GM20000 (cell line): ENCODE measurements at regions not wholly inside any gene's neighbourhood (a gene's known extent, or its start where the extent isn't known, plus 50 kb on each side); places are given as distances from the start of the nearest gene placed in this dataset.

Source experiments
- DNase-seq: peaks from one replicate; pipeline ENCODE4 v3.0.0; 2012; ENCODE audit warnings: low spot score
- CTCF ChIP-seq: IDR thresholded peaks from 2 replicates; pipeline ENCODE4 v1.5.1; 2012; ENCODE audit warnings: mild to moderate bottlenecking, control low read depth; ENCODE audit errors: extremely low read depth, missing control alignments

- TF ChIP-seq CTCF: no peak
- DNase-seq: no peak
Observed at GRCh38 chr6:51060262-51060762, 241.6 kb downstream of the TFAP2B start.

GRCh38 chr6:51062166-51062722, 243.6 kb downstream of the TFAP2B start:
- DNase-seq: no peak
- no peak for TF ChIP-seq CTCF

- TF ChIP-seq CTCF: no peak
- DNase-seq: no peak
Observed at GRCh38 chr6:51077821-51078518, 259.3 kb downstream of the TFAP2B start.

GRCh38 chr6:51090343-51090742, 271.7 kb downstream of the TFAP2B start:
- TF ChIP-seq CTCF: no peak
- no peak for DNase-seq

- no peak for TF ChIP-seq CTCF
- no peak for DNase-seq
Observed at GRCh38 chr6:51093871-51094270, 275.2 kb downstream of the TFAP2B start.

- DNase-seq: no peak
Observed at GRCh38 chr6:51094271-51094670, 275.6 kb downstream of the TFAP2B start.

More at GRCh38 chr6:51094271-51094670, 275.6 kb downstream of the TFAP2B start:
- no peak for TF ChIP-seq CTCF
